ENCODE measurements at regions not wholly inside any gene's neighbourhood (a gene's known extent, or its start where the extent isn't known, plus 50 kb on each side); places are given as distances from the start of the nearest gene placed in this dataset.
"Not testable (repeated sequence)": the region's sequence is repeated elsewhere in the genome, so short reads cannot be mapped to it uniquely, and the experiment has no call there.

DNA sequence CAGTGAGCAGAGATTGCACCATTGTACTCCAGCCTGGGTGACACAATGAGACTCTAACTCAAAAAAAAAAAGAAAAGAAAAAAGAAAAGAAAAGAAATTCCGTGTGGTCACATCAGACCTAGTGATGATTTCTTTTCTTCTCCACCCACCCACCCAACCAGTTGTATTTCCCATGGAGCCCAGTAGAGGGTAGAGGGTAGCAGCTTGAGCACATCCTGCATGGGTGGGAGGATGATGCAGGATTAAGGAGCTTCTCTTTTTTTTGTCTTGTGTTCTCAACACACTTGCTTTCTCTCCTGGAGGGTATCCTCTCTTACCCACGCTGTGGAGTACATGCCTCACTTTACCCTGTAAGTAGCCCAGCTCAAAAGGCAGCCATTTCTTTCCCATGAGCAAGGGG is 118.6 kb upstream of the CARD11 start:
- H3K9me3 ChIP-seq = no peaks in the 10 kb centered on the region
- H3K27ac ChIP-seq = no peak overlapping the region
- no peak for TF ChIP-seq EP300 (IDR thresholded peaks at IDR 0.05)
- no peak for TF ChIP-seq POLR2A (IDR thresholded peaks at IDR 0.05)
- TF ChIP-seq, protein P1, sequence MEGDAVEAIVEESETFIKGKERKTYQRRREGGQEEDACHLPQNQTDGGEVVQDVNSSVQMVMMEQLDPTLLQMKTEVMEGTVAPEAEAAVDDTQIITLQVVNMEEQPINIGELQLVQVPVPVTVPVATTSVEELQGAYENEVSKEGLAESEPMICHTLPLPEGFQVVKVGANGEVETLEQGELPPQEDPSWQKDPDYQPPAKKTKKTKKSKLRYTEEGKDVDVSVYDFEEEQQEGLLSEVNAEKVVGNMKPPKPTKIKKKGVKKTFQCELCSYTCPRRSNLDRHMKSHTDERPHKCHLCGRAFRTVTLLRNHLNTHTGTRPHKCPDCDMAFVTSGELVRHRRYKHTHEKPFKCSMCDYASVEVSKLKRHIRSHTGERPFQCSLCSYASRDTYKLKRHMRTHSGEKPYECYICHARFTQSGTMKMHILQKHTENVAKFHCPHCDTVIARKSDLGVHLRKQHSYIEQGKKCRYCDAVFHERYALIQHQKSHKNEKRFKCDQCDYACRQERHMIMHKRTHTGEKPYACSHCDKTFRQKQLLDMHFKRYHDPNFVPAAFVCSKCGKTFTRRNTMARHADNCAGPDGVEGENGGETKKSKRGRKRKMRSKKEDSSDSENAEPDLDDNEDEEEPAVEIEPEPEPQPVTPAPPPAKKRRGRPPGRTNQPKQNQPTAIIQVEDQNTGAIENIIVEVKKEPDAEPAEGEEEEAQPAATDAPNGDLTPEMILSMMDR (IDR thresholded peaks at IDR 0.05) = no peak
- DNase-seq (ENCODE audit: low spot score in 2 of 2) = no peak
- no peaks in the 10 kb centered on the region for H3K4me1 ChIP-seq
- no peaks in the 10 kb centered on the region for H3K36me3 ChIP-seq
- H3K4me3 ChIP-seq = no peak overlapping the region
- no peaks in the 10 kb centered on the region for H3K27me3 ChIP-seq
- 63 to 84% methylated on average over 2 of the region's 2 CpGs for WGBS, 2 donors

DNA sequence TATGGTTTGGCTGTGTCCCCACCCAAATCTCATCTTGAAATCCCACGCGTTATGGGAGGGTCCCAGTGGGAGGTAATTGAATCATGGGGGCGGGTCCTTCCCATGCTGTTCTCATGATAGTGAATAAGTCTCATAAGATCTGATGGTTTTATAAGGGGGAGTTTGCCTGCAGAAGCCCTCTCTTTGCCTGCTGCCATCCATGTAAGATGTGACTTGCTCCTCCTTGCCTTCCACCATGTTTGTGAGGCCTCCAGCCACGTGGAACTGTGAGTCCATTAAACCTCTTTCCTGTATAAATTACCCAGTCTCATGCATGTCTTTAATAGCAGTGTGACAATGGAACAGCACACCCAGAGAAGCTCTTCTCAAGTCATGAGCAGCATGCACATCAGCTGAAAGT is 119.1 kb upstream of the CARD11 start:
- not testable (repeated sequence) for H3K4me3 ChIP-seq; H3K36me3 ChIP-seq; H3K4me1 ChIP-seq; H3K27ac ChIP-seq; H3K27me3 ChIP-seq; H3K9me3 ChIP-seq; DNase-seq (ENCODE audit: low spot score in 2 of 2)
- 56 to 93% methylated on average over 3 to 4 of the region's 4 CpGs for WGBS, 2 donors

DNA sequence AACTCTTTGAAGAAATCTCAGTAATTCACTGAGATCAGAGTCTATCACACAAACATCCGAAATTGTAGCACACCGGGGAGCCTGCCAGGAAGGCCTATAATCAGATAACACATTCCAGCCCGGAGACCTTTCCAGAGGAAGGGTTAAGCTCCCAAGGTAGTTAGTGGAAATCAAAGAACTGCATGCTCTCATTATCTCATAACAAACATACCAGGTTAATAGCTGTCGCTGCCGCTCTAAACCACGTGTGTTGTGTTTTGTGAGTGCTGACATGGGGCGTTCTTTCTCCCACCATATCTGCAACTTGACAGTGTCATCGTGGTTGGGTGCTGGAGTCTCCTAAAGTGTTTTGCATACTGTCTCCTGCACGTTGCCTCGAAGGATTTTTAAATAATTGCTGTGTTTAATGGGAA is 120.7 kb upstream of the CARD11 start:
- Histone ChIP-seq H3K27me3 (no peaks in the 10 kb centered on the region), H3K4me3 (no peak overlapping the region), H3K9me3 (no peaks in the 10 kb centered on the region), H3K27ac (no peak overlapping the region), H3K36me3 (no peaks in the 10 kb centered on the region), H3K4me1 (no peaks in the 10 kb centered on the region)
- no peak for DNase-seq (ENCODE audit: low spot score in 2 of 2)
- TF ChIP-seq EP300 (IDR thresholded peaks at IDR 0.05) (no peak), POLR2A (IDR thresholded peaks at IDR 0.05) (no peak)
- TF ChIP-seq, protein P1 (IDR thresholded peaks at IDR 0.05) = no peak
- 54 to 55% methylated on average over 10 of the region's 10 CpGs for WGBS, 2 donors

DNA sequence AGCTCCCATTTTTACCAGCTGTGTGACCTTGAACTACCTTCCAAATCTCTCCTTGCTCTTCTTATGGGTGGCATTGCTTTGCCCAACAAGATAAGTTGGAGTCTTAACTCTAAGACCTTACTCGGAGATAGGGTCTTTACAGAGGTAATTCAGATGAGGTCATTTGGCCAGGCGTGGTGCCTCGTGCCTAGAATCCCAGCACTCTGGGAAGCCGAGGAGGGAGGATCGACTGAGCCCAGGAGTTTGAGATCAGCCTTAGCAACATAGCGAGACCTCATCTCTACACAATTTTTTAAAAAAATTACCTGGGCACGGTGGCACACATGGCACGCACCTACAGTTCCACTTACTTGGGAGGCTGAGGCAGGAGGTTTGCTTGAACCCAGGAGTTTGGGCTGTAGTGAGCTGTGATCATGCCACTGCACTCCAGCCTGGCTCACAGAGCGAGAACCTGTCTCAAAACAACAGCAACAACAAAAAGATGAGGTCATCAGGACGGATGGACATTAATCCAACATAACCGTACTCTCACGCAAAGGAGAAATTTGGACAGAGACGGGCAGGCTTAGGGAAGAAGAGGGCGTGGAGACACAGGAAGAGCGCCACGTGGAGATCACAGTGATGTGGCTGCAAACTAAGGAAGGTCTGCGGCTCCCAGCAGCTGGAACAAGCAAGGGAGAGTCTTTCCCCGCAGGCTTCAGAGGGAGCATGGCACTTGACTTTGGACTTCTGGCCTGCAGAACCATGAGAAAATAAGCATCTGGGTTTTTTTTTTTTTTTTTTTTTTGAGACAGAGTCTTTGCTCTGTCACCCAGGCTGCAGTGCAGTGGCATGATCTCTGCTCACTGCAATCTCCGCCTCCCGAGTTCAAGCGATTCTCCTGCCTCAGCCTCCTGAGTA is 122.3 kb upstream of the CARD11 start:
- Histone ChIP-seq H3K4me1 (no peaks in the 10 kb centered on the region), H3K36me3 (no peaks in the 10 kb centered on the region), H3K9me3 (no peaks in the 10 kb centered on the region), H3K27ac (no peak overlapping the region), H3K4me3 (no peak overlapping the region), H3K27me3 (no peaks in the 10 kb centered on the region)
- 72 to 83% methylated on average over 21 of the region's 21 CpGs for WGBS, 2 donors
- no peak for TF ChIP-seq POLR2A (IDR thresholded peaks at IDR 0.05)
- no peak for TF ChIP-seq EP300 (IDR thresholded peaks at IDR 0.05)
- TF ChIP-seq, protein P1 (IDR thresholded peaks at IDR 0.05) = no peak
- no peak for DNase-seq (ENCODE audit: low spot score in 2 of 2)

GRCh38 chr7:3167551-3167950 is 123.9 kb upstream of the CARD11 start:
- WGBS, 2 donors = 74 to 75% methylated on average over 5 of the region's 5 CpGs

More at GRCh38 chr7:3167551-3167950, 123.9 kb upstream of the CARD11 start:
- H3K36me3 ChIP-seq = no peaks in the 10 kb centered on the region
- H3K27me3 ChIP-seq = no peaks in the 10 kb centered on the region
- H3K27ac ChIP-seq = no peak overlapping the region
- DNase-seq (ENCODE audit: low spot score in 2 of 2) = no peak
- no peaks in the 10 kb centered on the region for H3K9me3 ChIP-seq
- no peak overlapping the region for H3K4me3 ChIP-seq
- TF ChIP-seq EP300 (IDR thresholded peaks at IDR 0.05) (no peak), POLR2A (IDR thresholded peaks at IDR 0.05) (no peak)
- TF ChIP-seq, protein P1 (IDR thresholded peaks at IDR 0.05) = no peak
- no peaks in the 10 kb centered on the region for H3K4me1 ChIP-seq
